Nephron (organoid): ENCODE measurements at regions not wholly inside any gene's neighbourhood (a gene's known extent, or its start where the extent isn't known, plus 50 kb on each side); places are given as distances from the start of the nearest gene placed in this dataset.

Source experiments
- H3K27ac Mint-ChIP-seq, 3 experiments: 2 replicates each; pipeline ENCODE4 v1.8.0; 2020; ENCODE audit warnings: mixed read lengths in 3 of 3, mild to moderate bottlenecking in 2 of 3, moderate library complexity in 1 of 3
- H3K27me3 Mint-ChIP-seq: 2 replicates; pipeline ENCODE4 v1.8.0; 2021; ENCODE audit warnings: low read depth, mild to moderate bottlenecking, moderate library complexity, mixed read lengths
- H3K36me3 Mint-ChIP-seq: 2 replicates; pipeline ENCODE4 v1.8.0; 2020; ENCODE audit warnings: low read depth, mixed read lengths
- H3K4me1 Mint-ChIP-seq: 2 replicates; pipeline ENCODE4 v1.8.0; 2020; ENCODE audit warnings: mixed read lengths
- H3K4me3 Mint-ChIP-seq, 3 experiments: 2 replicates each; pipeline ENCODE4 v1.8.0; 2020; ENCODE audit warnings: mild to moderate bottlenecking in 3 of 3, mixed read lengths in 3 of 3, moderate library complexity in 2 of 3
- H3K9me3 Mint-ChIP-seq: 2 replicates; pipeline ENCODE4 v1.8.0; 2020; ENCODE audit warnings: mixed read lengths
- CTCF ChIP-seq, 3 experiments: fragments of 200-600 bp; sonication (generic); IDR thresholded peaks; one replicate each; pipeline ENCODE4 v1.5.0; 2021; ENCODE audit warnings: antibody characterized with exemption in 3 of 3; ENCODE audit not compliant: unreplicated experiment in 3 of 3

- no peak overlapping the region for H3K4me3 Mint-ChIP-seq
Measured at GRCh38 chr3:193827871-193828270, 234.9 kb downstream of the OPA1 start.

GRCh38 chr3:193828477-193828876, 235.5 kb downstream of the OPA1 start:
- H3K4me3 Mint-ChIP-seq: no peak overlapping the region
- H3K9me3 Mint-ChIP-seq: peaks cover 4% of the 10 kb centered on the region
- H3K27ac Mint-ChIP-seq: peak overlapping the region; percentile 54 to 88 (median 65)
- H3K36me3 Mint-ChIP-seq: no peaks in the 10 kb centered on the region
- TF ChIP-seq CTCF (IDR thresholded peaks at IDR 0.05; ENCODE audit: unreplicated experiment in 3 of 3): no peak
- peaks cover 54% of the 10 kb centered on the region for H3K4me1 Mint-ChIP-seq
- H3K27me3 Mint-ChIP-seq: peaks cover 36% of the 10 kb centered on the region

More at GRCh38 chr3:193827871-193828270, 234.9 kb downstream of the OPA1 start:
- Mint-ChIP-seq H3K9me3 (peaks cover 4% of the 10 kb centered on the region), H3K36me3 (no peaks in the 10 kb centered on the region), H3K4me1 (peaks cover 49% of the 10 kb centered on the region), H3K27ac (peak overlapping the region; percentile 54 to 88 (median 65)), H3K27me3 (peaks cover 31% of the 10 kb centered on the region)
- no peak for TF ChIP-seq CTCF (IDR thresholded peaks at IDR 0.05; ENCODE audit: unreplicated experiment in 3 of 3)

- peaks cover 4% of the 10 kb centered on the region for H3K9me3 Mint-ChIP-seq
- peaks cover 54% of the 10 kb centered on the region for H3K4me1 Mint-ChIP-seq
- no peak for TF ChIP-seq CTCF (IDR thresholded peaks at IDR 0.05; ENCODE audit: unreplicated experiment in 3 of 3)
Measured at GRCh38 chr3:193829781-193830180, 236.8 kb downstream of the OPA1 start.

GRCh38 chr3:193830791-193831191, 237.8 kb downstream of the OPA1 start:
- no peak for TF ChIP-seq CTCF (IDR thresholded peaks at IDR 0.05; ENCODE audit: unreplicated experiment in 3 of 3)
- peaks cover 53% of the 10 kb centered on the region for H3K27me3 Mint-ChIP-seq
- no peaks in the 10 kb centered on the region for H3K9me3 Mint-ChIP-seq
- peaks cover 49% of the 10 kb centered on the region for H3K4me1 Mint-ChIP-seq
- no peaks in the 10 kb centered on the region for H3K36me3 Mint-ChIP-seq
- H3K27ac Mint-ChIP-seq: no peak overlapping the region
- H3K4me3 Mint-ChIP-seq: no peak overlapping the region

More at GRCh38 chr3:193829781-193830180, 236.8 kb downstream of the OPA1 start:
- Mint-ChIP-seq H3K27me3 (peaks cover 43% of the 10 kb centered on the region), H3K27ac (peak overlapping the region in 1 of 3 experiments; percentile 65), H3K36me3 (no peaks in the 10 kb centered on the region), H3K4me3 (no peak overlapping the region)

GRCh38 chr3:193831495-193832455, 238.8 kb downstream of the OPA1 start:
- Mint-ChIP-seq H3K4me3 (no peak overlapping the region), H3K27me3 (peaks cover 48% of the 10 kb centered on the region), H3K27ac (peak overlapping the region in 2 of 3 experiments; percentile 22 to 35), H3K9me3 (no peaks in the 10 kb centered on the region), H3K36me3 (no peaks in the 10 kb centered on the region), H3K4me1 (peaks cover 39% of the 10 kb centered on the region)
- no peak for TF ChIP-seq CTCF (IDR thresholded peaks at IDR 0.05; ENCODE audit: unreplicated experiment in 3 of 3)
